AG09309 (cell line): ENCODE measurements at regions not wholly inside any gene's neighbourhood (a gene's known extent, or its start where the extent isn't known, plus 50 kb on each side); places are given as distances from the start of the nearest gene placed in this dataset.

ENCODE experiments used
- DNase-seq: peaks from one replicate; pipeline ENCODE4 v3.0.0-alpha.2; 2010; ENCODE audit warnings: low read depth
- H3K4me3 ChIP-seq: 2 replicates; pipeline ENCODE4 v1.5.1; 2011; ENCODE audit warnings: mild to moderate bottlenecking, low read depth, low read length, moderate library complexity; ENCODE audit not compliant: control insufficient read depth
- CTCF ChIP-seq: IDR thresholded peaks from 2 replicates; pipeline ENCODE4 v1.5.1; 2011; ENCODE audit warnings: mild to moderate bottlenecking, low read depth, low read length, inconsistent platforms; ENCODE audit not compliant: insufficient read depth, control insufficient read depth; ENCODE audit errors: missing control alignments

GRCh38 chr13:28590461-28590860 lies 68.5 kb upstream of the POMP start:
- no peak for TF ChIP-seq CTCF
- no peak overlapping the region for H3K4me3 ChIP-seq
- DNase-seq, result no peak

- no peak overlapping the region for H3K4me3 ChIP-seq
- DNase-seq, result no peak
- TF ChIP-seq CTCF, result no peak
Observed at GRCh38 chr13:28588296-28588695, 70.6 kb upstream of the POMP start.

GRCh38 chr13:28587174-28587540 lies 71.8 kb upstream of the POMP start:
- no peak for TF ChIP-seq CTCF
- H3K4me3 ChIP-seq, result no peak overlapping the region
- no peak for DNase-seq

- H3K4me3 ChIP-seq, result no peak overlapping the region
Observed at GRCh38 chr13:28586439-28587173, 72.3 kb upstream of the POMP start.

GRCh38 chr13:28585561-28585960 lies 73.4 kb upstream of the POMP start:
- no peak overlapping the region for H3K4me3 ChIP-seq
- DNase-seq, result no peak
- no peak for TF ChIP-seq CTCF

More at GRCh38 chr13:28586439-28587173, 72.3 kb upstream of the POMP start:
- no peak for TF ChIP-seq CTCF
- no peak for DNase-seq

- no peak overlapping the region; the same call in 1 of the 2 replicates for H3K4me3 ChIP-seq
- peak; percentile 70 for DNase-seq
- TF ChIP-seq CTCF, result no peak
Observed at GRCh38 chr13:28584873-28585381, 74.0 kb upstream of the POMP start.

- DNase-seq, result no peak
- H3K4me3 ChIP-seq, result no peak overlapping the region
- no peak for TF ChIP-seq CTCF
Observed at GRCh38 chr13:28583651-28584091, 75.3 kb upstream of the POMP start.
